H1 (cell line): ENCODE measurements at regions not wholly inside any gene's neighbourhood (a gene's known extent, or its start where the extent isn't known, plus 50 kb on each side); places are given as distances from the start of the nearest gene placed in this dataset.

Source experiments
- CTCF ChIA-PET: fragments of 300-600 bp; sonication (Branson Sonifier 250); formaldehyde crosslinking; loops from one replicate; lab custom pipeline; 2021; ENCODE audit not compliant: partially characterized antibody; lab: Charles Lee
- POLR2A ChIA-PET: fragments of 300-600 bp; sonication (Branson Sonifier 250); formaldehyde crosslinking; loops from one replicate; lab custom pipeline; 2021; ENCODE audit warnings: inconsistent platforms; ENCODE audit not compliant: partially characterized antibody; lab: Charles Lee
- DNase-seq, 2 experiments: peaks; one replicate each; pipeline versions ENCODE4 v3.0.0 to v3.0.0-alpha.2; 2010 to 2022; ENCODE audit warnings: low spot score in 2 of 2, low read depth in 1 of 2, mixed read lengths in 1 of 2
- FAIRE-seq: peaks from 2 replicates; lab custom pipeline; 2011; peaks lifted over from hg19 to GRCh38; lab: Jason Lieb, UNC
- H2AFZ ChIP-seq: 2 replicates; pipeline ENCODE4 v1.8.1; 2012; ENCODE audit warnings: low read length, inconsistent platforms
- H2AK5ac ChIP-seq: 2 replicates; pipeline ENCODE4 v1.6.1; 2013; ENCODE audit warnings: low read depth, low read length
- H2BK120ac ChIP-seq: replicated peaks from 2 replicates; pipeline ENCODE3; 2013; ENCODE audit warnings: low read depth, low read length, inconsistent platforms
- H2BK12ac ChIP-seq: 2 replicates; pipeline ENCODE4 v1.6.1; 2013; ENCODE audit warnings: low read depth, low read length
- H2BK15ac ChIP-seq: 2 replicates; pipeline ENCODE4 v1.6.1; 2013; ENCODE audit warnings: low read length
- H2BK20ac ChIP-seq: 2 replicates; pipeline ENCODE4 v1.6.1; 2013; ENCODE audit warnings: low read length
- H2BK5ac ChIP-seq: 2 replicates; pipeline ENCODE4 v1.6.1; 2013; ENCODE audit warnings: low read depth, low read length
- H3K14ac ChIP-seq: 2 replicates; pipeline ENCODE4 v1.6.1; 2013; ENCODE audit warnings: inconsistent platforms; ENCODE audit not compliant: insufficient read length
- H3K18ac ChIP-seq: 2 replicates; pipeline ENCODE4 v1.6.1; 2013; ENCODE audit warnings: low read length; ENCODE audit errors: extremely low read depth
- H3K23ac ChIP-seq: 2 replicates; pipeline ENCODE4 v1.6.1; 2013; ENCODE audit warnings: inconsistent platforms; ENCODE audit not compliant: insufficient read length
- H3K23me2 ChIP-seq: 2 replicates; pipeline ENCODE4 v1.6.1; 2013; ENCODE audit warnings: low read depth, low read length
- H3K27ac ChIP-seq: 2 replicates; pipeline ENCODE4 v1.6.1; 2011; ENCODE audit warnings: low read depth, low read length, inconsistent platforms
- H3K27me3 ChIP-seq, 4 experiments: replicated peaks in 1 of 4; 1 replicate in 1 of 4; 2 replicates in 3 of 4; pipeline versions ENCODE4 v1.6.1 to v1.8.1; 2011 to 2013; ENCODE audit warnings: low read length in 3 of 4, mild to moderate bottlenecking in 3 of 4, inconsistent platforms in 2 of 4, mixed read lengths in 2 of 4, moderate library complexity in 1 of 4; ENCODE audit not compliant: control insufficient read depth in 3 of 4, insufficient read depth in 3 of 4; ENCODE audit errors: extremely low read depth in 1 of 4
- H3K36me3 ChIP-seq, 4 experiments: 2 replicates each; pipeline versions ENCODE4 v1.6.1 to v1.8.1; 2011 to 2013; ENCODE audit warnings: mild to moderate bottlenecking in 4 of 4, low read length in 3 of 4, moderate library complexity in 2 of 4, control low read depth in 1 of 4, inconsistent platforms in 1 of 4; ENCODE audit not compliant: insufficient read depth in 4 of 4, control insufficient read depth in 2 of 4
- H3K4ac ChIP-seq: replicated peaks from 2 replicates; pipeline ENCODE3; 2013; ENCODE audit warnings: low read length, low read depth, mixed read lengths, inconsistent platforms; ENCODE audit not compliant: insufficient read length
- H3K4me1 ChIP-seq, 4 experiments: replicated peaks in 1 of 4; 1 replicate in 1 of 4; 2 replicates in 3 of 4; pipeline versions ENCODE4 v1.6.1 to v1.8.1; 2011 to 2013; ENCODE audit warnings: low read length in 3 of 4, inconsistent platforms in 2 of 4, mixed read lengths in 1 of 4; ENCODE audit not compliant: insufficient read depth in 4 of 4, control insufficient read depth in 3 of 4
- H3K4me2 ChIP-seq, 2 experiments: 2 replicates each; pipeline versions ENCODE4 v1.6.1 to v1.8.1; 2011 to 2013; ENCODE audit warnings: low read depth in 2 of 2, low read length in 2 of 2, control low read depth in 1 of 2, inconsistent platforms in 1 of 2, mild to moderate bottlenecking in 1 of 2; ENCODE audit not compliant: insufficient read depth in 1 of 2
- H3K4me3 ChIP-seq, 4 experiments: fragments of 200-600, 300-600 bp in 1 of 4; sonication (generic), shearing (Covaris generic), sonication (Bioruptor Twin) in 1 of 4; 2 replicates each; pipeline versions ENCODE4 v1.5.1 to v1.8.1; 2011 to 2016; ENCODE audit warnings: low read length in 4 of 4, low read depth in 3 of 4, control low read depth in 2 of 4, inconsistent platforms in 2 of 4, mild to moderate bottlenecking in 2 of 4, mixed read lengths in 1 of 4, moderate library complexity in 1 of 4; ENCODE audit not compliant: insufficient read depth in 2 of 4; ENCODE audit errors: extremely low read depth in 1 of 4
- H3K56ac ChIP-seq: replicated peaks from 2 replicates; pipeline ENCODE3; 2013; ENCODE audit warnings: low read depth, mild to moderate bottlenecking, mixed read lengths, low read length, inconsistent platforms; ENCODE audit not compliant: insufficient read length
- H3K79me1 ChIP-seq: 2 replicates; pipeline ENCODE4 v1.6.1; 2013; ENCODE audit warnings: low read depth, low read length, control low read depth
- H3K79me2 ChIP-seq, 2 experiments: 2 replicates each; pipeline versions ENCODE4 v1.6.1 to v1.8.1; 2012 to 2013; ENCODE audit warnings: low read length in 2 of 2, mild to moderate bottlenecking in 2 of 2, inconsistent platforms in 1 of 2; ENCODE audit not compliant: insufficient read depth in 2 of 2, control insufficient read depth in 1 of 2
- H3K9ac ChIP-seq, 4 experiments: replicated peaks in 1 of 4; 1 replicate in 1 of 4; 2 replicates in 3 of 4; pipeline versions ENCODE4 v1.6.1 to v1.8.1; 2011 to 2013; ENCODE audit warnings: low read depth in 3 of 4, low read length in 3 of 4, control low read depth in 2 of 4, mild to moderate bottlenecking in 2 of 4, moderate library complexity in 2 of 4, inconsistent platforms in 1 of 4; ENCODE audit errors: extremely low read depth in 1 of 4
- H3K9me3 ChIP-seq, 2 experiments: 2 replicates each; pipeline versions ENCODE4 v1.6.1 to v1.8.1; 2012 to 2013; ENCODE audit warnings: mild to moderate bottlenecking in 2 of 2, moderate library complexity in 2 of 2, control low read depth in 1 of 2, inconsistent platforms in 1 of 2, low read depth in 1 of 2, low read length in 1 of 2, mixed read lengths in 1 of 2; ENCODE audit not compliant: insufficient read depth in 2 of 2
- H4K20me1 ChIP-seq, 2 experiments: replicated peaks in 1 of 2; 2 replicates each; pipeline versions ENCODE3 to v1.8.1; 2011 to 2013; ENCODE audit warnings: inconsistent platforms in 2 of 2, low read length in 2 of 2, mild to moderate bottlenecking in 1 of 2; ENCODE audit not compliant: insufficient read depth in 2 of 2, control insufficient read depth in 1 of 2
- H4K5ac ChIP-seq: 2 replicates; pipeline ENCODE4 v1.6.1; 2013; ENCODE audit warnings: low read length, low read depth, mixed read lengths, inconsistent platforms; ENCODE audit not compliant: insufficient read length
- H4K8ac ChIP-seq: 2 replicates; pipeline ENCODE4 v1.8.0; 2013; ENCODE audit warnings: mild to moderate bottlenecking, moderate library complexity, low read length, inconsistent platforms; ENCODE audit not compliant: insufficient read depth; ENCODE audit errors: extremely low read depth
- H4K91ac ChIP-seq: replicated peaks from 2 replicates; pipeline ENCODE3; 2013; ENCODE audit warnings: low read length, mixed read lengths, inconsistent platforms; ENCODE audit not compliant: insufficient read length
- BRCA1 ChIP-seq: IDR thresholded peaks from 2 replicates; pipeline ENCODE4 v1.6.1; 2012; ENCODE audit warnings: low read depth, low read length, improper control_type of control experiment
- CREB1 ChIP-seq: IDR thresholded peaks from 2 replicates; pipeline ENCODE4 v1.6.1; 2012; ENCODE audit warnings: inconsistent platforms
- GABPA ChIP-seq: IDR thresholded peaks from 2 replicates; pipeline ENCODE4 v1.6.1; 2011; ENCODE audit warnings: mild to moderate bottlenecking, low read length, moderate library complexity, borderline replicate concordance; ENCODE audit not compliant: insufficient read depth
- RNF2 ChIP-seq: fragments of 200-900, 300-1000 bp; sonication (generic); IDR thresholded peaks from 2 replicates; pipeline ENCODE4 v1.7.1; 2016; ENCODE audit warnings: borderline replicate concordance, low read depth, mild to moderate bottlenecking, antibody characterized with exemption, low read length; ENCODE audit not compliant: poor library complexity, severe bottlenecking; ENCODE audit errors: missing control alignments
- SAP30 ChIP-seq: fragments of 300-600 bp; sonication (generic); IDR thresholded peaks from 2 replicates; pipeline ENCODE4 v1.7.1; 2012; ENCODE audit warnings: low read length, moderate library complexity, mild to moderate bottlenecking, inconsistent platforms; ENCODE audit not compliant: insufficient read depth, insufficient replicate concordance
- SUZ12 ChIP-seq: fragments of 200-600 bp; sonication (generic); IDR thresholded peaks from 2 replicates; pipeline ENCODE4 v1.6.1; 2012; ENCODE audit warnings: mild to moderate bottlenecking, inconsistent platforms, low read length, moderate library complexity, mixed read lengths
- WGBS, 2 experiments: shearing (Covaris generic) in 1 of 2; methylation state at CpG; one replicate each; pipeline versions ENCODE4 v1.1.6 to v1.1.7; 2013 to 2015; ENCODE audit warnings: low lambda C conversion rate in 2 of 2, mixed read lengths in 2 of 2, inconsistent platforms in 1 of 2, low coverage in 1 of 2, missing lambda C conversion rate in 1 of 2; ENCODE audit not compliant: insufficient replicate concordance in 2 of 2, insufficient coverage in 1 of 2, insufficient read length in 1 of 2; ENCODE audit errors: extremely low coverage in 1 of 2, missing lambda C conversion rate in 1 of 2; 5-methylcytosine and 5-hydroxymethylcytosine counted together

GRCh38 chr9:104200456-104200994, 106.4 kb downstream of the SMC2 start:
- Histone ChIP-seq H3K4me3 (no peak overlapping the region), H4K91ac (no peak overlapping the region), H3K36me3 (peaks cover 0 to 6% (median 0%) of the 10 kb centered on the region in 4 experiments; a peak in 1 of 8 replicates), H3K23ac (no peak overlapping the region), H4K5ac (no peak overlapping the region), H3K18ac (no peak overlapping the region), H4K8ac (no peak overlapping the region), H3K9me3 (peaks cover 7 to 13% of the 10 kb centered on the region in 2 experiments; a peak in 3 of 4 replicates), H4K20me1 (no peaks in the 10 kb centered on the region), H3K79me1 (no peaks in the 10 kb centered on the region), H2BK15ac (no peak overlapping the region), H3K9ac (no peak overlapping the region), H2BK5ac (no peak overlapping the region), H3K4me1 (no peaks in the 10 kb centered on the region), H2BK120ac (no peak overlapping the region), H2AFZ (no peak overlapping the region), H2AK5ac (no peak overlapping the region), H3K56ac (no peak overlapping the region), H3K79me2 (no peaks in the 10 kb centered on the region), H2BK12ac (no peak overlapping the region), H3K4ac (no peak overlapping the region), H3K4me2 (no peak overlapping the region), H3K14ac (no peak overlapping the region), H2BK20ac (no peak overlapping the region), H3K27ac (no peak overlapping the region), H3K27me3 (no peaks in the 10 kb centered on the region), H3K23me2 (no peaks in the 10 kb centered on the region)
- 92% methylated on average over 21 of the region's 28 CpGs; no CpG with 5 or more reads in 1 of the 2 experiments for WGBS, 2 experiments
- FAIRE-seq, result no peak
- no peak for DNase-seq
- POLR2A ChIA-PET, result no interaction called here
- TF ChIP-seq CREB1 (no peak), BRCA1 (no peak), RNF2 (no peak), GABPA (no peak), SUZ12 (no peak), SAP30 (no peak)
- CTCF ChIA-PET, result interaction anchor here (0.6 to 0.9 kb wide), 2 partner anchors 12 to 76 kb away, joined by 3 read pairs; no protein-coding TSS in a partner anchor
